CD4-positive, alpha-beta T cell treated with Interleukin-10 for 1 hour (primary cell): ENCODE measurements at regions not wholly inside any gene's neighbourhood (a gene's known extent, or its start where the extent isn't known, plus 50 kb on each side); places are given as distances from the start of the nearest gene placed in this dataset.
"Not testable (repeated sequence)": the region's sequence is repeated elsewhere in the genome, so short reads cannot be mapped to it uniquely, and the experiment has no call there.

ENCODE experiments used
- DNase-seq: peaks from one replicate; pipeline ENCODE4 v3.0.0-alpha.2; 2020

DNA sequence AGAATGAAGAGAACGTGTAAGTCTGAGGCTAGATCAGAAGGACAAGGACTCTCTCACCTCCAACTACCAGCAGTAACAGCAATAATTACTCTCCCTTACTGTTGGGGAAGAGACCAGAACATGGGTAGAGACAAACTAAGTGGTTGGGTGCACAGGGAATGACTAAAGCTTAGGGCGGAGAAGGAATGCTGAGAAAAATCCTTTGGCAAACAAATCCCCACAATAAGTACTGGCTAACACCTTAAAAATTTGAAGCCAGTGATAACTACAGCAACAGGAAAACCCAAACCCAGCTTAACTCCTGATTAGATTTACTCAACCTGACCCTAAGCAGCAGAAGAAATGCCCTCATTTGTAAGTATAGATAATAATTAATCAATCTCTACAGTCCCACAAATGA is 759.0 kb downstream of the AACS start:
- DNase-seq: no peak

DNA sequence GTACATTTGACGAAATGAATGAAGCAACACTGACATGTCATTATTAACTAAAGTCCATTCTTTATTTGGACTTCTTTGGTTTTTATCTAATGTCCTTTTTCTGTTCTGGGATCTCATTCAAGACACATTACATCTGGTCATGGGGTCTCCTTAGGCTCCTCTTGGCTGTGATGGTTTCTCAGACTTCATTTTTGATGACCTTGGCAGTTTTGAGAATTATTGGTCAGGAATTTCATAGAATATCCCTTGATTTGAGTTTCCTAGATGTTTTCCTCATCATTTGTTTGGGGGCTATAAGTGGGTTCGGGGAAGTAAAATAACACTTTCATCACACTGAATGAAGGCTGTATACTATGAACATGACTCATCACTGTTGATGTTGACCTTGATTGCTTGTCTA is 770.6 kb downstream of the AACS start:
- DNase-seq: no peak

DNA sequence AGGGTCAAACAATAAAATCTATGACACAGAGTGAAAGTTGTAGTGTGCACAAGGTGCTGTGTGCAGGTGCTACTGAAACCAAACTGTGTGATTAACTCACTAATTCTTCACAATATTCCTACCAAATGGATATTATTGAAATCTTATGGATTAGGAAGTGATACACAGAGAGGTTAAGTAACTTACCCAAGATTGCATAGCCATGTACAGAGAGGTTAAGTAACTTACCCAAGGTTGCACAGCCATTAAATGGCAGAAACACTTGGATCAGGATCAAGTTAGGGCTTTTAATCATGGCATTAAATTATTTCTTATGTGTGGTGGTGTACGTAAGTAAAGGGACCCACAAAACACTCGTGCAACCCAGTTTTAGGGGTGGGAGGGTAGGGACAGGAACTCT is 771.4 kb downstream of the AACS start:
- no peak for DNase-seq

DNA sequence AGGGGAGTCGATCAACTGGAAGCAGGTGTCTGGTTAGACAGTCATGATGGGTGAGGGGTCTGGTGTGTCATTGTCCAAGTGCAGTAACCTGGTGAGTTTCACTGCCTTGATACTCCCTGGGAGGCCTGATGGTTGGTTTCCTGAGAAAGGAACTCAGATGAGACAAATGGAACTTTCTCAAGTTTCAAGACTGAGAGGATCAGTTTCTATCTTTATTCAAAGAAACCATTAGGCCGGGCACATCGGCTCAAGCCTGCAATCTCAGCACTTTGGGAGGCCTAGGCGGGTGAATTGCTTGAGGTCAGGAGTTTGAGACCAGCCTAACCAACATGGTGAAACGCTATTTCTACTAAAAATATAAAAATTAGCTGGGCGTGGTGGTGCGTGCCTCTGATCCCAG is 776.1 kb downstream of the AACS start:
- DNase-seq: no peak

DNA sequence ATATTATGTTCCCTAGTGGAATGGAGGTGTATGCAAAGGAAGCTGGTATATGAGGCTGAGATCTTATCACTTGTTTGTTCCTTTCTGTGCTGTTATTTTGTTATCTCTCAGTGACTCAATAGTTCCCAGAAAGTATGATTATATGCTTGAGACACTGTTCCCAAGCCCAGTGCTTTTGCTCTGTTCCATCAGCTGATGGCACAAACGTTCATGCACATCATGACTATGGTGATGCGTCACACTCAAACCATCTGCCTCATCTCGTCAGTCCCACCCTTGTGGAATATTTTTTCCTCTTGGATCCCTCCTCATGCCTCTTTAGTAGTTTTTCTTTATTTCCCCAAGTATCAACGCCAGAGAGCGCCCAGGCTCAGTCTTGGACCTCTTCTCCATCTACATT is 786.9 kb downstream of the AACS start:
- DNase-seq: no peak

DNA sequence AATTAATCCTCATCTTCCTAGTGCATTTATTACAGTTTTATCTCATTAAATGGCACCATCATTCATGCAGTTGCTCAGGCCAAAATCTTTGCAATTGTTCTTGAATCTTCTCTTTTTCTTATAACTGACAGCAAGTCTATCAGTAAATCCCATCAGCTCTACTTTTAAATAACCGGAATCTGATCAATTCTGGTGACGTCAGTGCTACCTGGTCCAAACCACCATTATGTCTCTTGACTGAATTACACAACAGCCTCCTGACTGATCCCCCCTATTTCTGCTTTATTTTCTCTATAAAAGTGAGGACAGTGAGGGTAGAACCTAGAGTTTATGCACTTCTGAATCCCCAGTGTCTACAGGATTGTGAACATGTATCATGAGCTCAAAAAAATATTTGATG is 787.4 kb downstream of the AACS start:
- DNase-seq: no peak

DNA sequence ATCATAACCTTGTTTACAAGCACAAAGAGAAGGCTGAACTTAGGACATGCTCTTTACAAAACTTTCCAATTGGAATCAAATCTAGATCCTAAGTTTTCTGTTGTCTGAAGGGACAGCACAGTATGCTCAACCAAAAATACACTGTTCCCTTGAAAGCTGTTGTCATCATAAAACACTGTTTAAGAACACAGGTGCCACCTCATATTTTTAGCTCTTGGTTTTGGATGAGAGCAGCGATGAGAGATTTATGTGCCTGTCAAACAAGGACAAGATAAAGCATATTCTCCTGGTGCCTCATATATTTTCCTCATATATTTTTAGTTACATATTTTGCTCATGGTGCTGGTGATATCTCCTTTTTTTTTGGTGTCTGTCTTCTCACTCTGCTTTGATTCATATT is 788.4 kb downstream of the AACS start:
- DNase-seq: no peak

DNA sequence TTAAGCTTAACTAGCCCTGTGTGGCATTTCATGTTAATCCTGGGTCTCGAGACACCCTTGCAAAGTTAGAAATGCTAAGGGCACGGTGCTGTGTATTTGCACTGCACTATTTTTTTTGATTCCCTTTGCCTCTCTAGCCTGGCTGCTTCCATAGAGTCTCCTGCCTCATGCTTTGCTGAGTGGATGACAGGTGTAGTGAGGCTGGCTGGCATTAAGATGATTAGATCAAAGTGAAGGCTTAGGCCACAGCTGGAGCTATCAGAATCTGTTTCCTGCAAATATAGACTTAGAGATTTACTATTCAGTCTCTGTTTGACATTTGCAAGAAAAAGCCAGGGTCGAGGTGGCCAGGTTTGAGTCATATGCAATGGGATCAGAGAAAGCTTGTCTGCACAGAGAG is 791.1 kb downstream of the AACS start:
- no peak for DNase-seq

DNA sequence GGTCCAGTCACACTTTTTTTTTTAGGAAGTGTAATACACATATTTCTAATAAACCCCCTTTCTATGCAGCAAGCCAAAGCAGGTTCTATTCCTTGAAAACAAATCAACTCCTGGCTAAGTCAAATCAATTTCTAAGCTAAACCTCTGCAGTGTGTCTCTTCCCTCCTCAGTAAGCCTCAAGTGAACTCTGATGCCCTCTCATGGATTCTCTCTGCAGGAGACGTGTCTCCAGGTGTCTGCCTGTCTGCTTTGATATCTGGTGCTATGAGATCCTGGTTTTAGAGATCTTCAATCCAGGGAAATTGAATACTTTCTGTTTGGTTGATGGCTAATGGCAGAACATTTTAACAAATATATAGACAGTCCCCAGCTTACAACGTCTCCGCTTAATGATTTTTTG is 791.7 kb downstream of the AACS start:
- no peak for DNase-seq

DNA sequence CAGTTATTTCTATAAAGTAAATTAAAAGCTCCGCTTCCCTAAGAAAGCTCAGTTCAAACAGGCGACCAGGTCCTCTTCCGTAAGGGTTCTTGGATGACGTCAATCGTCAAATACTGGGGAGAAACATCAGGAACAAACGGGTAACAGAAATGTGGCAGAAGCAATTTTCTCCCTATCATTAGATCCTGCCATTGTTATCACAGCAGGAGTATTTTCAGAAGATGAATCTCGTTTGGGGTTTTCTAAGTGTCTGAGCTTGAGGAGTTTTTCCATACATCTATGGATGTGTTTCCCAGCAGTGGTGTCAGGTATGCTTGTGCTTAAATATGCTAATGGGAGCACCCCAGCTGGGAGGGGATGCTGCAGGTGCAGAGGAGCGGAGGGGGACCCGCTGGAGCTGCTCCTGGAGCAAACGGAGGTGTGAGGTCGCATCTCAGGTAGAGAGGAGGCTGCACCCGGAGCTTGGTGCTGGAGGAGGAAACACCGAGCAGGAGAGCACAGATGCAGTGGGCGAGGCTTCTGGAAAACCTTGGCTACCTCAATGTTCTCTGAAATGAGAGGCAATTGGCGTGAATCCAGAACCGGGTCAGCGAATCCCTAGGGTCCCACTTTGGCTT is 795.5 kb downstream of the AACS start:
- no peak for DNase-seq

DNA sequence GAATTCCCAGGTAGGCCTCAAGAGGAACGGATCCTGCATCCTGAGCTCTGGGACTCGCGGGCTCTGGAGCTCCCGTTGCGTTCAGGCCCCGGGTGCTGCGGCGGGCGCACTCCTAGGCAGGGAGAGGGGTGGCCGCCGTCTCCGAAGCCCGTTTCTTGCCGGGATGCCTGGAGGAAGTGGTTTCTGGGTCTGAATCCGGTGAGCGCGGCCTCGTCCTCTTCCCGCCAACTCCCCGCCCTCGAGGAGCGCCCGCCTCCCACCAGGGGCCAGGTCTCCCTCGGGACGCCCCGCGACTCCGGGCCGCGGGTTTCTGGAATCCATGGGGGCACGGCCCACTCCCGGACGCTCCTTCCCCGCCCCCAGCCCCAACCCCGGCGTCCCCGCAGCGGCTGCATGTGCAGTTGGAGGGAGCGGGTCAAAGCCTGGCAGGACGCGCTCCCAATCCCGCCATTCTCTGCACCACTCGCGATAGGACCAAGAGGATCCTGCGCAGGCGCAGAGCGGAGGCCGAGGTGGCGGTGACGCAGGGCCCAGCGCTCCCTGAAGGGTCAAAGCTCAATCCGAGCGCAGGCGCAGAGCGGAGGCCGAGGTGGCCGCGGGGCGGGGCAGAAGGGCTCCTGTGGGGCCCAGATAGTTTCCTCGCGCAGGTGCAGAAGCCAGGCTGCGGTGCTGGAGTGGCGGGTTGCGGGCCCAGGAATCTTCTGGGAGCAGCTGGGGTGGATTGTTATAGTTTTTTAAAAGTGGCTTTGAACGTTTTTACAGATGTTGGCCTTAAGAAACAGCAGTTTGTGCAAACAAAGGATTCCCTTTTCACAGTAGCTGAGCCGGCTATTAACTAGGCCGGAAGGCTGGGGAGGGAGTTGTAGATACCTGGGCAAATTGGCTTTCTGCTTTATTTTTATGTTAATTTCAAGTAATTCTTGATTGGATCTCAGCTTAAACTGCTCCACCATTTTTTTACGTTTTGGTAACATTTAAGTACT is 796.4 kb downstream of the AACS start:
- DNase-seq: no peak

DNA sequence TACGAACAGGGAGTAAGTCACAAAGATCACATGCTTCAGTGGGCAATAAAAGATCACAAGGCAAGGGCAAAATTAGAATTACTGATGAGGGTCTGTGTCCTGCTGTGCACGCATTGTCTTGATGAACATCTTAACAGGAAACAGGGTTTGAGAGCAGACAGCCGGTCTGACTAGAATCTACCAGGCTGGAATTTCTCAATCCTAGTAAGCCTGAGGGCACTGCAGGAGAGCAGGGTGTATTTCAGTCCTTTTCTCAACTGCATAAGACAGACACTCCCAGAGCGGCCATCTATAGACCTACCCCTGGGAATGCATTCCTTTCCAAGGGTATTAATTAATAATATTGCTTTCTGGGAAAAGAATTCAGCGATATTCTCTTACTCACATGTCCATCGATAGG is 800.0 kb downstream of the AACS start:
- DNase-seq: not testable (repeated sequence)

DNA sequence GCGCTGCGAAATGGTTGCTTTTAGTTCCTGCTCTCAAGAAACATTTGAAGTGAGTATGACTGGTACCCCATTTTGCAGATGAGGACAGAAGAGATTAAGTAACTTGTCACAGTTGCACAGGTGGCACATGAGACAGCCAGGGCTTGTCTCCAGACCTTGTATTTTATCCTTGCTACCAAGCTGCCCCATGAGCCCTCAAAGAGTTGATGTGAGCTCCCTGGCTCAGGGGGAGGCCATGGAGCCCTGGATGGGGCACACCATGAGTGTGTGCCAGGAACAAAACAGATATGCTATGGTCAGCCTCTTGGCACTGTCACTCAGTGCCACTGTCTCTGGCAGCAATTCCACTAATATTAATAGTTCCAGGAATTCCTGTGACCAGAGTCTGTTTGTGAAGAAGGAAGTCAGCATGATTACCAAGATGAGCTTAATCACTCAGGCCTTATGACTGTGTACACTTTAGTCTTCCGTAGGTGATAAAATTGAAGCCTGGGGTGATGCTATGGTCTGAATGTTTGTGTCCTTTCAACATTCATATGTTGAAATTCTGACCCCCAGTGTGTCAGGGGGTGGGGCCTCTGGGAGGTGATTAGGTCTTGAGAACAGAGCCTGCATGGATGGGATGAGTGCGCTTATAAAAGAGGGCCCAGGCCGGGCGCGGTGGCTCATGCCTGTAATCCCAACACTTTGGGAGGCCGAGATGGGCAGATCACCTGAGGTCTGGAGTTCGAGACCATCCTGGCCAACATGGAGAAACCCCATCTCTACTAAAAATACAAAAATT is 806.8 kb downstream of the AACS start:
- no peak for DNase-seq

DNA sequence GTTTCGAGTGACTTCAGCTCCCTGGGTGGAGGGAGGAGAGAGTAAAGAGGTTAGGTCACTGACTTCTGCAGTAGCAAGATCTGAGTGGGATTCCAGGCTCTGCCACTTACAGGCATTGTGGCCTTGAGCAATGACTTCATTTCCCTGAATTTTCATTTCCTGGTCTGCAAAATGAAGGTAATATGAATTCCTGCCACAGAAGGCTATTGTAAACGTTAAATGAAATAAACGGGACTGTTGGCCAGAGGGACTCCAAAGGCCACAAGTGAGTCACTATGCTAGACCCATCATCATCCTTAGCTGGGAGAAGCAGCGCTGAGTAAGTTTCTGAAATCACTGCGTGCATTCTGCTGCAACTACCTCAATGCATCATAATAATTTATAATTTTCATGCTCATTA is 807.8 kb downstream of the AACS start:
- no peak for DNase-seq

DNA sequence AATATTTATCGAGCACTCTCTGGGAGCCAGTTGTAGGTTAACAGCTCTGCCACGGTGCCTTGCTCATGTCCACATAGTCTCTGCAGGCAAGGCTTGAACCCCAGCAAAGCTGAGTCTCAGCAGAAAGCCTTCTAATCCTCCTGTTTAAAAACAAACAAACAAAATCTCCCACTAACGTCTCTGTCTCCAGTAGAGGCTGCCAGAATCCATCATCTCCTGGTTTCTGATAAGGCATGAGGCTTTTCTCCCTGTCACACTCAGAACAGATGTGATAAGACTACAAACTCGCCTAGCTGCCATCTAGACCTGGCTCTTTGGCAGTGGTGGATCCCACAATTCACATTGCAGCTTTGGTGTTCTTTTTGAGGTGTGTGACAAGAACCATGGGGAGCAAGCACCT is 813.2 kb downstream of the AACS start:
- no peak for DNase-seq

DNA sequence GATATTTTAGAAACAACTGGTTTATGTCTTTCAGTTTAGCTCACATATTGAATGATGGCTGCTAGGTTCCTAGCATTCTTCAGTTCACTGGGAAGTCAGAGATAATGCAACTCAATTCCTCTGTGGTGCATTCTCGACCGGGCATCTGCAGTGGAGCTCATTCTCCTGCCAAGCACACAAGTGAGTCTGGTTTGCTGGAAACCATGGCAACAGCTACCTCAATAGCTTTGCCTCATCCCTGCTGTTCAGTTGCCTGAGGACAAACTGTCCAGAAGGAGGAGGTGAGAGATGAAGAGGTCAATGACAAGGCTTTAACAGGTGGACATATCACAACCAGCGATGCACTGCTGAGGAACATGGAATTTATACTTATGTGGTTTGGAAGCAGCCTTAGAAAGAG is 816.9 kb downstream of the AACS start:
- no peak for DNase-seq

DNA sequence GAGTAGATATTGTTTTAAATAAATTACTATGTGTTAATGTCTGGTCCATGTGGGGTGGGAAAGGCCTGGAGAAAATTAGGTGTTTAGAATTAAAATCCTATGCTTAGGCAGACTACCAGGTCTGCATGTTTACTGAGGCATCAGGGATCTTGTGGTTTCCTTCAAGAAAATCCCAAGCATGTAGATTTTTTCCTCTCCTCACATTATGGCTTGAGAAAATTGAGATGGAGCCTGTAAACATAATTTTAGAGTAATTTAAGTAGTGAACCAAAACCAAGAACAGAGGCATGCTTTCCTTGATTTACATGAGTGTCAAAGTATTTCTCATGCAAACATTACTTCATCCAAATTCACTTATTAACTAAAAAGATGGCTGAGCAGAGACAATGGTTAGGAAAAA is 823.7 kb downstream of the AACS start:
- no peak for DNase-seq

DNA sequence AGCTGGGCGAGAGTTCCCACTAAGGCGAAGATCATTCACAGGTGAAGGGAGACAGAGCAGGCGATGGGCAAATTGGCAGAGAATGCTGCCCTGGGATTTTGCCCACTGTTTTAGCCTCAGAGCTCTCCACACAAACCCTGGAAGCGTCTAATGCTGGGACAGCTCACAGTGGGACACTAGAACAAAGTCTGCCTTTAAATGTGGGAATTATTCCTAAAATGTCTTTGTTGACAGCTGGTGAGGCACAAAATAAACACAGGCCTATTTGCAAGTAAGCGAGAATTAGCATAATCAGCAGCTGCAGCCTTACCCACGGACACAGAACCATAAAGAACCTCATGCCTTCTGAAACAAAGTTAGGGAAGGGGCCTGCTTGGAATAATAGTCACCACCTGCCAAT is 824.5 kb downstream of the AACS start:
- DNase-seq: no peak

DNA sequence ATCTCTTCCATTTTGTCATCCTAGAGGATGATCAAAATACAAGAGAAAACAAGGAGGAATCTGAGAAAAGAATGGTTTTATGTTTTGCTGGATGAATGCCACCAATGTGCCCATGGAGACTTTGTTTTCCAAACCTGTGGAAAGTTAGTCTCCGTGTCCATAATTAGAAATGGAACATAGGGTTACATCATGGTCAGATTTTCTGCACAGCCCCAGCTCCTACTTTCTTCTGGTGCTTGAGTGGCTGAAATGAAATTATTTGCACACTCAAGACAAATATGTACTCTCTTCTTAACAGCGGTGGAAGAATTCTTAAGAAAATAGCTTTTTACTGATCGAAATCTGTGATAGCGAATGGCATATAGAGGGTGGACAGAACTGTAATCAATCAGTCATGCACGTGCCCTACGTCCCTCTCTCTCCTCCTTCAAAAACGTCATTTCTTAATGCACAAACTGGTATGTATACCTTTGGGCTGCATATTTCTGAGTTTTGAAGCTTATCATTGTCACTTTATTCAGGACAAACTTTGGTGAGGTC is 825.2 kb downstream of the AACS start:
- no peak for DNase-seq

DNA sequence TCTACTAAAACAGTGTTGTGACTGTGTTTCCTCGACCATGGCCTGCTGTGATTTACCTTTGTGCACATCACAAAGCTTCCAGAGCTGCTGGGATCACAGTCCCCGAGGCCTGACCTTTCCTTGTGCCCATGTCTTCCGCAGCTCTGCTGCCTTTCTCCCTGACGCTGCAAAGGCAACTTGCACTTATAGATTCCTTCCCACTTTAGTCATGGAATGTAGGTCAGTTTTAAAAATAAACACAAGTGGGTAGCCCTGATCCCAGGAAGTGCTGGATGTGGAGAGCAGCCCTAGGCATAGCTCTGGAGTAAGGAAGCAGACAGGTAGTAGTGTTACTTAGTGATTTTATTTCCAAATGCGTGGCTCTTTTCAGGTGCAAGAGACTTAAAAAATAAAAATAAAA is 825.7 kb downstream of the AACS start:
- DNase-seq: no peak

DNA sequence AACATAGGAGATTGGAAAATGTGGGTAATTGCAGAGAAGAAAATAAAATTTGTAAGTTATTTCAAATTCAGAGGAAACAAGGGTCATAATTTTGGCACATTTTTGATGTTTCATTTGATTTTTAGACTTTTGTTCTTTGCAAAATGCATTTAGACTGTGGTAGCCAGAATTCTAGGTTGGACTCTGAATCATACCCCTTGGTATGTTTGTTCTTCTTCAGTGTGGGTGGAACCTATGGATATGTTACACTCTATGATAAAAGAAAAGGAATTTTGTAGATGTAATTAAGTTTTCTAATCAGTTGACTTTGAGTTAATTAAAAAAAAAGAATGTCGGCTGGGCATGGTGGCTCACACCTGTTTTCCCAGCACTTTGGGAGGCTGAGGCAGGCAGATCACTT is 827.0 kb downstream of the AACS start:
- no peak for DNase-seq

DNA sequence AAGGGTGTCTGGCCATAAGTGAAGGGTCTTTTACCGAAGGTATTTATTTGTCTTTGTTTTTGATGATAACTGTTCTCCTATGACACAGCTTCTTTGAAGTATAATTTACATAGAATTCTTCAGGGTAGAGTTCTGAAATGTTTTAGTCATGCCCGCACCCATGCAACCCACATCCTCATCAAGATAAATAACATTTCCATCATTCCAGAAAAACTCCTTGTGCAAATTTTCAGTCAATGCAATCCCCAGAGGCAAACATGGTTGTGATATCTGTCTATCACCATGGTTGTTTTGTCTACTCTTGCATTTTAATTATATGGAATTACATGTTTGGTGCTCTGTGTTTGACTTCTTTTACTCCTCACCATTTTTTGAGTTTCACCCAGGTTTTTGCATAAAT is 837.8 kb downstream of the AACS start:
- DNase-seq: no peak

DNA sequence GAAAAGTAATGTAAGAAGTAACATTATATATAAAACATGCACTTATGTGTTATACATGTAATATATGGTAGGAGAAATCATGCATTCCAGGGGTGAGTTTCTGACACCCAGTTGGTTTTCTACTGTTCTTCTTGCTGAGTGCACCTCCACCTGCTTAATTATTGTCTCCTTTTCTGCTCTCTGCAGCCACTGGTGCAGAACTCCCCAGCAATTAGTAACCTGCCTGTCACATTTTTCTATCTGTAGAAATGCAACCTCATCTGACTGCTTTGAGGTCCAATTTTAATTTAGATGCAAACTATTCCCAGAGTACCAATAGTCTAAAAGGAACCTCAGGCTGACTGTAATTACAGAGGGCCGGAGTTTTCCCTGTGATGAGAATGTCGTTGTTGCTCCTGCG is 842.1 kb downstream of the AACS start:
- no peak for DNase-seq
